ENCODE measurements at regions not wholly inside any gene's neighbourhood (a gene's known extent, or its start where the extent isn't known, plus 50 kb on each side); places are given as distances from the start of the nearest gene placed in this dataset.

- no peak for TF ChIP-seq CTCF (IDR thresholded peaks at IDR 0.05)
- TF ChIP-seq POLR2A (IDR thresholded peaks at IDR 0.05) = no peak
Measured at GRCh38 chr2:107473150-107473549, 353.5 kb upstream of the RGPD4 start.
